ENCODE measurements at regions not wholly inside any gene's neighbourhood (a gene's known extent, or its start where the extent isn't known, plus 50 kb on each side); places are given as distances from the start of the nearest gene placed in this dataset.

DNA sequence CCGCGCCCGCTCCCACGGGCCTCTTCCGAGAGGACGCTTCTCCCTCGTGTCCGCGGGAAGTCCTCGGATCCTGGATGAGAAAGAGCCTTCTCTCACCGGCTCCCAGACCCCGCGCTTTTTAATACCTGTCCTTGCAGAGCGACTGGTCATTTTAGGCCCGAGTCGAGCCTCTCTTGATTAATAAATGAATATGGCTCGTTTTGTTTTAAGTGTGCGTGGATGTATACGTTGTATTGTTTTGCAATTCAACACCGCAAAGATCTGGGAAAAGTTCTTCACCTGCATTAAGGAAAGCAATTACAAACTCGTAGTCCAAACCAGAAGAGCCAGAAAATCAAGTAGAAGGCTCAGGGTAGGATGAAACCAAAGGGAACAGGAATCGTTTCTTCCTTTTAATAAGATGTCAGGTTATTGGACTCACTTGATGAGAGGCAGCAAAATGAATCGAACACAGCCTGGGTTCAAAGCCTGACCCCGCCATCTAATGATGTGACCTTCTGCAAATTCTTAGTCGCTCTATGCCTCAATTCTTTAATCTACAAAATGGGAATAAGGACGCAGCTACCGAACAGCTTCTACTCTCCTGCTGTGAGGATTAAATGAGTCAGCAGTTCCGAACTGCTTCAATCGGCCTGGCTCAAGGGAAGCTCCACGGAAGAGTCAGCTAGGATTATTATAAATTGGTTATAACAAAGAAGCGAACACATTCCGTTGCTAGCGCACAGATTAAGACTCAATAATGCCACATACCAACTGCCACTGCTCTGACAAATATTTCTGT lies 277.8 kb upstream of the NEBL start:
- Histone ChIP-seq H3K9me3 (no peaks in the 10 kb centered on the region), H3K27ac (peak overlapping the region in 3 of 4 donors; percentile 28 to 60 (median 32)), H3K4me1 (peaks cover 0 to 18% (median 0%) of the 10 kb centered on the region in 4 donors), H3K36me3 (no peaks in the 10 kb centered on the region), H3K27me3 (no peaks in the 10 kb centered on the region), H3K4me3 (peak overlapping the region in 3 of 4 donors; percentile 29 to 73 (median 54))
- TF ChIP-seq, protein P1, sequence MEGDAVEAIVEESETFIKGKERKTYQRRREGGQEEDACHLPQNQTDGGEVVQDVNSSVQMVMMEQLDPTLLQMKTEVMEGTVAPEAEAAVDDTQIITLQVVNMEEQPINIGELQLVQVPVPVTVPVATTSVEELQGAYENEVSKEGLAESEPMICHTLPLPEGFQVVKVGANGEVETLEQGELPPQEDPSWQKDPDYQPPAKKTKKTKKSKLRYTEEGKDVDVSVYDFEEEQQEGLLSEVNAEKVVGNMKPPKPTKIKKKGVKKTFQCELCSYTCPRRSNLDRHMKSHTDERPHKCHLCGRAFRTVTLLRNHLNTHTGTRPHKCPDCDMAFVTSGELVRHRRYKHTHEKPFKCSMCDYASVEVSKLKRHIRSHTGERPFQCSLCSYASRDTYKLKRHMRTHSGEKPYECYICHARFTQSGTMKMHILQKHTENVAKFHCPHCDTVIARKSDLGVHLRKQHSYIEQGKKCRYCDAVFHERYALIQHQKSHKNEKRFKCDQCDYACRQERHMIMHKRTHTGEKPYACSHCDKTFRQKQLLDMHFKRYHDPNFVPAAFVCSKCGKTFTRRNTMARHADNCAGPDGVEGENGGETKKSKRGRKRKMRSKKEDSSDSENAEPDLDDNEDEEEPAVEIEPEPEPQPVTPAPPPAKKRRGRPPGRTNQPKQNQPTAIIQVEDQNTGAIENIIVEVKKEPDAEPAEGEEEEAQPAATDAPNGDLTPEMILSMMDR (IDR thresholded peaks at IDR 0.05): no peak
- TF ChIP-seq POLR2A (IDR thresholded peaks at IDR 0.05): no peak
- DNase-seq: no peak

DNA sequence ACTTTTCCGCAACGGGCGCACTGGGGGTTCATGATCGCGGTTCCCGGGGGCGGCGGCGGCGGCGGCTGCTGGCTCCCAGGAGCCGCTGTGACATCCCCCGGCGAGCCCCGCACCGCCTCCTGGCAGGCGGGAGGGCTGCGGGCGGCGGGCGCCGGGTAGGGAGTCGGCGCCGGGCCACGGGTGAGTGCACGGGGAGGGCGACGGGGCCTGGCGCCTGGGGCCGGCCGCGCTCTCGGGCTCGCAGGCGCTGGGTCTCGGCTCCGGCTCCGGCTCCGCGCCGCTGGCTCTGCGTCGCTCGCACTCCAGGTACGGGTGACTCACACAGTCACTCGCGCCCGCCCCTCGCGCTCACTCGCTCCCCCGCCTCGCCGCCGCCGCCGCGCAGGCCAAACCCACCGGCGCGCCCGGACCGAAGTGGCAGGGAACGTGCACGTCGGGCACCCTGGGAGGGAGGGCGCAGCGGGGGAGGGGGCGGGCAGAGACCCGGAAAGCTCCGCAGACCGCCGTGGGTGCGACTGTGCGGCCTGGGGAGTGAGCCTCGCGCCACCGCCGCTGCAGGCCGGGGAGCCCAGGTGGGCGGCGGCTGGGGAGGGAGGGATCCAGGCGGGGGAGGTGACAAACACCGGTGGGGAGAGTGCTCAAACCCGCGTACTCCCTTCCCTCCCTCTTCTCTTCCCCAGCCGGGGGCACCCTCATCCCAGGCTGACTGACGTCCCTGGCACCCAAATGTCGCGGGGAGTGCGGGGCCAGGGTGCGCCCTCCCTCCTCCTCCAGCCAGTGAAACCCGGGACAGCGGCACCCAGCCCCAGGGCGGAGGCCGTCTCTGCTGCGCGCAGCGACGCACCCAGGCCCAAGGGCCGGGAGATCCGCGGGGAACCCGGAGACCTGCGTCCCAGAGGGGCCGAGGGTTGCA lies 276.9 kb upstream of the NEBL start:
- no peaks in the 10 kb centered on the region for H3K9me3 ChIP-seq
- H3K4me3 ChIP-seq: peak overlapping the region; percentile 18 to 73 (median 42)
- H3K27ac ChIP-seq: peak overlapping the region in 3 of 4 donors; percentile 28 to 60 (median 32)
- no peaks in the 10 kb centered on the region for H3K36me3 ChIP-seq
- H3K27me3 ChIP-seq: no peaks in the 10 kb centered on the region
- DNase-seq: peak in 2 of 3 donors; percentile 66 to 81
- H3K4me1 ChIP-seq: peaks cover 0 to 18% (median 0%) of the 10 kb centered on the region in 4 donors
- peak in 1 of 2 donors; percentile 32 for TF ChIP-seq POLR2A (IDR thresholded peaks at IDR 0.05)
- TF ChIP-seq, protein P1 (IDR thresholded peaks at IDR 0.05): no peak

DNA sequence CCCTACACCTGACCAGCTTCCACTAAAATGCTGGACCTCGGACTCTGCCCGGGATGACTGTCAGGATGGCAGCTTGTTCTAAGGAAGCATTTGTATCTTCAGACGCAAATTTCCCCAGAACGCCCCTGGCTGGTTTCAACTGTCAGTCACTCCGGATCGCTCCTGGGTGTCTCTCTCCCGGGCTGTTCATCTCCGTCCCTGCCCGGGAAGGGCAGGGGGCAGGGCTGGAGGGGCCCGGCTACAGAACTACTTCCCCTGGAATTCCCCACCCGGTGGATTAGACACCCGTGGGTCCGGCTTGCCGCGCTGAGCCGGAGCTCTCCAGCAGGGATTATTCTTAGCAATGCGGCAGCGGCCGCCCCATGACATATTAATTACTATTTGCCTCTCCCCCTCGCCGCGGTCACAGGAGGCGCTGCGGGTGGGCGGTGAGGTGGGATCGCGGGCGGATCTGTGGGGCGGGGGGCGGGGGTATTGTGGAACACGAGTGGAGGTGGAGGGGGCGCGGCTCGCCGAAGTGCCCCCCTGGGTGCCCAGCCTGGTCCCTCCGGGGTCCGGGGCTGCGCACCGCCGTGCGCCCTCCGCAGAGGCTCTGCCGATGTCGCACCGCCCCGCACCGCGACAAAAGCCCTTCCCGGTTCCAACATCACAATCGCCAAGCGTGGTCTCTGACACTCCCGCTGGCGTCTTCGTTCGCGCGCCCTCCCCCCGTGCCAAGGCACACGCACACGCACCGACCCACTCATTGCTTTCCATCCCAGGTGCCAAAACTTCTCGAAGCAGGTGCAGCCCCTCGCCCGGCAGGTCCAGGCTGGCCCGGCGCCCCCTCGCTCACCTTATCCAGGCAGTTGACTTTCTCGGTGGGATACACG lies 276.1 kb upstream of the NEBL start:
- TF ChIP-seq, protein P1 (IDR thresholded peaks at IDR 0.05): no peak
- H3K27ac ChIP-seq: peak overlapping the region in 2 of 4 donors; percentile 28 to 60
- H3K27me3 ChIP-seq: no peaks in the 10 kb centered on the region
- H3K4me1 ChIP-seq: peaks cover 0 to 18% (median 0%) of the 10 kb centered on the region in 4 donors
- peak overlapping the region; percentile 18 to 73 (median 42) for H3K4me3 ChIP-seq
- no peaks in the 10 kb centered on the region for H3K9me3 ChIP-seq
- DNase-seq: peak in 2 of 3 donors; percentile 50 to 60
- H3K36me3 ChIP-seq: no peaks in the 10 kb centered on the region

DNA sequence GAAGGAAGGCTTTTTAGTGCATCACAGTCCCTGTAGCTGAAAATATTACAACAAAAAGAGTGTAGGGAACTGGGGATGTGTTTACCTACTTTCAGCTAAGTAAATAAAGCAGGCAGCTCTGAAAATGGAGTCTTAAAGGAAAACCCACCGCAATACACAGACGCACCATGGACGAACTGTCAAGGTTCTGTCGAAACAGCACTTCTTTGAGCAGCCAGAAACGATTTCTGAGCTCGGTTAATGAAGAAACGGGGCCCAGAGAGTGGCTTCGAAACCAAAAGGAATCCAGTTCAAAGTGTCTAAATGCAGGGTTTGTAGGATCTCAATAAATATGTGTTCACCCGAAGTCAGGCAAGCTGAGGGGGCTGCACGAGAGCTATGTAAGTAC lies 275.4 kb upstream of the NEBL start:
- H3K36me3 ChIP-seq: no peaks in the 10 kb centered on the region
- H3K4me3 ChIP-seq: peak overlapping the region in 2 of 4 donors; percentile 54 to 73
- H3K27me3 ChIP-seq: no peaks in the 10 kb centered on the region
- H3K27ac ChIP-seq: peak overlapping the region in 2 of 4 donors; percentile 15 to 60
- no peak for DNase-seq
- no peaks in the 10 kb centered on the region for H3K9me3 ChIP-seq
- TF ChIP-seq, protein P1 (IDR thresholded peaks at IDR 0.05): no peak
- no peak for TF ChIP-seq POLR2A (IDR thresholded peaks at IDR 0.05)
- H3K4me1 ChIP-seq: peaks cover 0 to 18% (median 0%) of the 10 kb centered on the region in 4 donors

Data from Peyer's patch (tissue), 4 donors.